ENCODE measurements at regions not wholly inside any gene's neighbourhood (a gene's known extent, or its start where the extent isn't known, plus 50 kb on each side); places are given as distances from the start of the nearest gene placed in this dataset.

- TF ChIP-seq POLR2A (IDR thresholded peaks at IDR 0.05; ENCODE audit: low read length) (no peak), GATA1 (IDR thresholded peaks at IDR 0.05; ENCODE audit: low read depth, low read length) (no peak)
Observed at GRCh38 chr9:108743416-108743815, 112.4 kb downstream of the ACTL7B start.

Data from erythroblast (primary cell).